ENCODE measurements at regions not wholly inside any gene's neighbourhood (a gene's known extent, or its start where the extent isn't known, plus 50 kb on each side); places are given as distances from the start of the nearest gene placed in this dataset.

DNA sequence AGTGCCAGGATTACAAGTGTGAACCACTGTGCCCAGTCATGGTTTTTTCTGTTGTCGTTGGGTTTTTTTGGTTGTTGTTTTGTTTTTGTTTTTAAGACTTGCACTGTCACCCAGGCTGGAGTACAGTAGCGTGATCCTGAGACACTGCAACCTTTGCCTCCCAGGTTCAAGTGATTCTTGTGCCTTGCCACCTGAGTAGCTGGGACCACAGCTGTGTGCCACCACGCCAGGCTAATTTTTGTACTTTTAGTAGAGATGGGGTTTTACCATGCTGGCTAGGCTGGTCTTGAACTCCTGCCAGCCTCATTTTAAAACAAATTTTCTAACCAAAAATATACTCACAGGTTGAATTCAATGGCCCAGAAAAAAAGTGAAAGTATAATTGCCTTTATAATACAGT is 174.1 kb downstream of the AHR start:
- no peak for TF ChIP-seq RAD21 (conservative IDR thresholded peaks at IDR 0.05)
- TF ChIP-seq, protein P1, sequence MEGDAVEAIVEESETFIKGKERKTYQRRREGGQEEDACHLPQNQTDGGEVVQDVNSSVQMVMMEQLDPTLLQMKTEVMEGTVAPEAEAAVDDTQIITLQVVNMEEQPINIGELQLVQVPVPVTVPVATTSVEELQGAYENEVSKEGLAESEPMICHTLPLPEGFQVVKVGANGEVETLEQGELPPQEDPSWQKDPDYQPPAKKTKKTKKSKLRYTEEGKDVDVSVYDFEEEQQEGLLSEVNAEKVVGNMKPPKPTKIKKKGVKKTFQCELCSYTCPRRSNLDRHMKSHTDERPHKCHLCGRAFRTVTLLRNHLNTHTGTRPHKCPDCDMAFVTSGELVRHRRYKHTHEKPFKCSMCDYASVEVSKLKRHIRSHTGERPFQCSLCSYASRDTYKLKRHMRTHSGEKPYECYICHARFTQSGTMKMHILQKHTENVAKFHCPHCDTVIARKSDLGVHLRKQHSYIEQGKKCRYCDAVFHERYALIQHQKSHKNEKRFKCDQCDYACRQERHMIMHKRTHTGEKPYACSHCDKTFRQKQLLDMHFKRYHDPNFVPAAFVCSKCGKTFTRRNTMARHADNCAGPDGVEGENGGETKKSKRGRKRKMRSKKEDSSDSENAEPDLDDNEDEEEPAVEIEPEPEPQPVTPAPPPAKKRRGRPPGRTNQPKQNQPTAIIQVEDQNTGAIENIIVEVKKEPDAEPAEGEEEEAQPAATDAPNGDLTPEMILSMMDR (IDR thresholded peaks at IDR 0.05; ENCODE audit: poor library complexity, severe bottlenecking), result no peak
- TF ChIP-seq POLR2AphosphoS5 (IDR thresholded peaks at IDR 0.05), result no peak
- TF ChIP-seq TAF1 (IDR thresholded peaks at IDR 0.05; ENCODE audit: low read depth), result no peak
- no peak for TF ChIP-seq SMC3 (conservative IDR thresholded peaks at IDR 0.05; ENCODE audit: poor library complexity)
